SK-N-MC (cell line): ENCODE measurements at regions not wholly inside any gene's neighbourhood (a gene's known extent, or its start where the extent isn't known, plus 50 kb on each side); places are given as distances from the start of the nearest gene placed in this dataset.

Experiments used
- EZH2 ChIP-seq: fragments of 200-600 bp; sonication (generic); IDR thresholded peaks from one replicate; pipeline ENCODE4 v1.6.1; 2017; ENCODE audit warnings: antibody characterized with exemption
- FOXP2 ChIP-seq: optimal IDR thresholded peaks from 2 replicates; pipeline ENCODE3; 2011; ENCODE audit warnings: mild to moderate bottlenecking, moderate library complexity; ENCODE audit not compliant: insufficient read depth; ENCODE audit errors: extremely low read length, control extremely low read depth
- POLR2AphosphoS5 ChIP-seq: IDR thresholded peaks from 2 replicates; pipeline ENCODE4 v1.6.1; 2012; ENCODE audit warnings: mild to moderate bottlenecking, low read depth, low read length, borderline replicate concordance

DNA sequence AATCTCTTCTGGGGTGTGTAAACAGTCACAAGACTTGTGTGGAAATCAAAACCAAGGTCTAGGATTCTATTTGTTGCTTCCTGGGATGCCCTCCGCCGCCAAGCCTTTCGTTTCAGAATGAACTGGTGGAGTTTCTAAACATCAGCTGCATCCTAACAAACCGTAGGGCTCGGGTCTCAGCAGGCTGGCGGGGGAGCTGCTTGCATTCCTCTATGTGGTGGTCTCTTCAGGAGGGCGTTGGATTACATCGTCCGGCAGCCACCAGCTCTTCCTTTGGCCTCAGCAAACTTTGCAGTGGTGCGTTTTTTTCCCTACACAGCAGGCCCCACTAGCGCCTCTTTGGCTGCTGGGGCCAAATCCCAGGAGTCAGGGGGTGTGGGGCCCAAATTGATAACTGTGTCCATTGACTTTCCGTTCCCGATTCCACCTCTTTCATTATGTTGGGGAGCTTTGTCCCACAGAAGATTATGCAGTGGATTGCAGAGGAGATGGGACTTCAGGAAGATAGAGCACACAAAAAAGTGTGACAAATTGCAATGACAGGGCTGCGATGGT is 390.0 kb upstream of the NR2F2 start:
- no peak for TF ChIP-seq POLR2AphosphoS5
- no peak for TF ChIP-seq EZH2
- TF ChIP-seq FOXP2: no peak
